SK-N-MC (cell line): ENCODE measurements at regions not wholly inside any gene's neighbourhood (a gene's known extent, or its start where the extent isn't known, plus 50 kb on each side); places are given as distances from the start of the nearest gene placed in this dataset.

Experiments used
- EZH2 ChIP-seq: fragments of 200-600 bp; sonication (generic); IDR thresholded peaks from one replicate; pipeline ENCODE4 v1.6.1; 2017; ENCODE audit warnings: antibody characterized with exemption
- POLR2AphosphoS5 ChIP-seq: IDR thresholded peaks from 2 replicates; pipeline ENCODE4 v1.6.1; 2012; ENCODE audit warnings: mild to moderate bottlenecking, low read depth, low read length, borderline replicate concordance

DNA sequence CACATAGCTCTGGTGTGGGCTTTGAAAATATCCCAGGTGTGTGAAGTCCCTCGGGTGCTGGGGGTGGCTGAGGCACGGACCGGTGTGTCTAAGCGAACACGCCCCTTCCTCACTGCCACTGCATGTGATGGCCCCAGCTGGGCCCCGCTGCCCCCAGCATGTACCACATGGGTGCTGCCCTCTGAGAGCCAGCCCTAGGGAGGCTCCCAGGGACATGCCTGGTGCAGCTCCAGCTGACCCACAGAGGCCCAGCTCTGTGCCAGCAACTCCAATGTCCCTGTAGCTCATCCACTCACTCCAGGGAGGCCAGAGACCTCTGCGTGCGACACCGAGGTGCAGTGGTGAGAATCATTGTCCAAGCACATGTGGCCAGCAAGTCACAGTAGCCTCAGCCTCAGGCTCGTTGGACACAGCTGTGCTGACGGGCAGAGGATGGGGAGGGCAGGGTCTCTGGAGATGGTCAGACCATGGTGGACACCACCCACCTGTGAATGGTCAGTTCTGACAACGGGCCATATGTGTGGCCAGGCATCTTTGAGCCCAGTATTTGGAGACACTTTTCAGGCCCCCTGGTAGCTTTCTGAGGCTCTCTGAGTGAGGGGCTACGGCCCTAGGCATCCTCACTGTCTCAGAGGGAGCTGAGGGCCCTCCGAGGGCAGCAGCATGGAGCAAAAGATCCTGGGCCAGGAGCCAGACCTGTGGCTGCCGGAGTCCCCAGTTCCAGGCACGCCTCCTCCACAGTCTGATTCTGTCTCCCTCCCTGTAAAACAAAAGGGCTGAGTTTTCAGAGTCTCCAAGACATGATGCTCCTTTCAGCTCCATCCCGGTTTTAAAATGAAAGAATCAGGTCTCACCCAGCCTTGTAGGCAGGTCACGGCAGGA, 220.7 kb downstream of the NDUFA10 start:
- TF ChIP-seq POLR2AphosphoS5 (no peak), EZH2 (no peak)
